GM21447 (cell line): ENCODE measurements at regions not wholly inside any gene's neighbourhood (a gene's known extent, or its start where the extent isn't known, plus 50 kb on each side); places are given as distances from the start of the nearest gene placed in this dataset.
A peak's percentile ranks its signal among the peaks of the same experiment; 100 is the strongest.
"Not testable (repeated sequence)": the region's sequence is repeated elsewhere in the genome, so short reads cannot be mapped to it uniquely, and the experiment has no call there.

Experiments used
- ATAC-seq: cut with Tn5 transposase; IDR thresholded peaks from one replicate; pipeline ENCODE4 v1.9.1; 2021; ENCODE audit not compliant: unreplicated experiment

DNA sequence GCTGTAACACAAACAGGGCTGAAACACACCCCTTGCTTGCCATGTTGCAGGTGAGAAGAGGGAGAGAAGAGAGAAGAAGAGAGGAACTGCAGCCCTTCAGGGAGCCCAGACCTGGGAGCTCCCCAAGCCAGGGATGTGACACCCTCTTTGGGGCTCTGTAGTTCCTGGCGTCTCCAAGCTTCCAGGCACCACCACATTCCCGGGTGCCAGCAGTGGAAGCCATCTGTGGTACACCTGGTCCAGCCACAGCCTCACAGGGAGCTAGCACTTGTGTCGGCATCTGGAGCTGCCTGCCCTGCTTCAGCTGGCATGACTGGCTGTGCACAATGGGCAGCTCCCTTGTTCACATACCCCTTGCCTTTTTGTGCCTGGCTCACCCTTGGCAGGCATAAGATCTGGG is 182.1 kb downstream of the DEPDC1B start:
- ATAC-seq, result no peak

GRCh38 chr5:60517094-60517694 is 182.8 kb downstream of the DEPDC1B start:
- ATAC-seq, result no peak

DNA sequence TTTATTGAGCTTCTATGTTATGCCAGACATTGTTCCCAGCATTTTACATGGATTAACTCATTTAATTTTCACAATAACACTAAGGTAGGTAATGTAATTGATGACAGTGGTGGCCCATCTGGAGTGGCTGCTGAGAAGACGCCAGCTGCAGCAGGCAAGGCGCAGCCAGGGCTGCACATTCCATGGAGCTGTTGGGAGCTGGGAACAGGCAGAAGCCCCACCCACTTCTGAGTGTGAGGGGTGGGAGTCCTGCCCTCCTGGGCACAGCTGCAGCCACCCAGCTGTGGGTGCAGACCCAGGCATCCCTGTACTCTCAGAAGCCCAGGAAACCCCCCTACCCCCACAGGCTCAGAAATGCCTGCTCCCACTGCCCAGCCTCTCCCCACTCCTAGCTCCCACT is 183.3 kb downstream of the DEPDC1B start:
- no peak for ATAC-seq

GRCh38 chr5:60514152-60514551 is 185.8 kb downstream of the DEPDC1B start:
- no peak for ATAC-seq

DNA sequence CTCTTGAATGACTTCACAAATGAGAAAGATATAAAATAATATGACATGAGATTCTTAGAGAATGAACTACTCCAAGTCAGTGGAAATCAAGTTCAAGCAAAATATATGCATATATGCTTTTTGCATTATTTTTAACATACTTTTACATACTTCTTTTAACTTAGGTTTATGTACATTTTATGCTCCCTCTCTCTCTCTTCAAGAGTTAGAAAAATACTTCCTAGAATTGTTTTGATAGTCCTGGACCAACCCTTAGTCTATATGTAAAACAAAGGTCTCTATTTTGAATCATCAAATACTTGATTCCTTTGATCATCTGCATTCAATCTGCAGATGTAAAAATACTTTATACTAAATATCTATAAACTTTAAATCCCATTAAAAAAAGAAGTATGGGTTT is 187.8 kb downstream of the DEPDC1B start:
- no peak for ATAC-seq

GRCh38 chr5:60510663-60511062 is 189.3 kb downstream of the DEPDC1B start:
- ATAC-seq, result no peak

GRCh38 chr5:60510049-60510448 is 189.9 kb downstream of the DEPDC1B start:
- no peak for ATAC-seq

DNA sequence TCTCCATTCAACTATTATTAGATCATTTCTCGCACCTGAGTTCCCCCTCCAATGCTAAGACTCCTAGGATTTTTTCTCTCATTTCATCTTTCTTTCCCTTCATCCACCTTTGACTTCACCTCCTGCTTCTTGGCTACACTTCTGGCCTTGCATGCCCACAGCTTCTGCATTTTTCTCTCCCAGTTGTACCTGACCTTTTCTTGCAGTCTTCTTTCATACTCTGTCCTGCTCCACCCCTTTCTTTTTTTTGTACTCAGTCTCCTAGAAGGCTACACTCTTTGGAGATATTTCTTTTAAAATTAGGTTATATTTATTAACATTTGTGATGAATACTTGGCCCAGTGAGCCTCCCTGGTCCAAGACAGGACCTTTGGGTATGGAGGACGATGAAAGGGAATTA is 190.4 kb downstream of the DEPDC1B start:
- no peak for ATAC-seq

DNA sequence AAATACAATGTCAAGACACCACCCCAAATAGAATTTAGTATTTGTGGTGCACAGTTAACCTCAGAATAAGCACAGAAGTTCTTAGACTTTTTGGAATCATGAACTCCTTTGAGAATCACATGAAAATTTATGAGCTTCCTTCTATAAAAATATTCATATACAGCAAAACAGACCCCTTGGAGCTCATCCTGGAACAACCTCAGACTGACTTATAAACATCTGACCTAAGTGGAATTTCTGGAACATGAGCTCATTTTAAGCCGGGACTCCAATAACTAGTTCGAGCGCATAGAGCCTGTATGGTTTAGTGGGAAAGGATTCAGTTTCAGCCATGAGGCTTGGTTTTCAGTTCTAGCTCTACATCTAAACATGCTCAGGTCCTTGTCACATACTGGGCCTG is 192.3 kb downstream of the DEPDC1B start:
- ATAC-seq, result no peak

GRCh38 chr5:60505373-60506171 is 194.4 kb downstream of the DEPDC1B start:
- ATAC-seq, result no peak

DNA sequence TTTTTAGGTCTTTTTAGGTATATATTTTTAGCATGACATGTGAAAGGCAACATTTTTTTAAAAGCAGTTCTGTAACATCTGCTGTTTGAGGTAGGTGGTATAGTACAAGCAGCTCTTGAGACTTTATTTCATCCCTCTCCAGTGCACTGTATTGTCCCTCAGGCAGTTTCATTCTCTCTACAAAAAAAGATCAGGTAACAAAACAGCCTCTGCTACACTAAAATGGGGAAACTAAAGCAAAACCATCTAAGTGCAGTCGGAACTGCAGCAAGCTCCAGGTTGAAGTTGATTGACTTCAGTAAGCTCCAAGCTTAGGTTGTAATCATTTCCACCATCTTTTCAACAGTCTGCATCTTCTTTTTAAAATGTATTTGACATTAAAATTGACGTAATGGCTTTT is 195.6 kb downstream of the DEPDC1B start:
- ATAC-seq, result peak; percentile 90

DNA sequence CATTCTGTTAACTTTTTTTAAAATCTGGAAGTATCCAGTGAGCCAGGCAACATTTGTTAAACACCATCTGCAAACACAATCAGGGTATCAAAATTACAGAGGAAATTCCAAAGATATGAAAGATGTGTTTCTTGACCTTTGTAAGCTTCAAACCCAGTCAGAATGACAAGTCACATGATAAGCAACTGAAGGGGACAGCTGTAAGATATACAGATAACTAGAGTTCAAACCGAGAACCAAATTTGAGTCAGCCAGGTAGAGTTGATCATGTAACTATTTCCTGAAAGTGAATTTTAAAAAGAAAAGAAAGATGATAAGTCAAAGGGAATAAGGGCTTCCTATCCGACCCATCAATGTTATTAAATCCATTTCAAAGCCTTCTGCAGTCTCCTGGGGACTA is 196.2 kb downstream of the DEPDC1B start:
- peak; percentile 84 for ATAC-seq

GRCh38 chr5:60497706-60498500 is 202.1 kb downstream of the DEPDC1B start:
- no peak for ATAC-seq

DNA sequence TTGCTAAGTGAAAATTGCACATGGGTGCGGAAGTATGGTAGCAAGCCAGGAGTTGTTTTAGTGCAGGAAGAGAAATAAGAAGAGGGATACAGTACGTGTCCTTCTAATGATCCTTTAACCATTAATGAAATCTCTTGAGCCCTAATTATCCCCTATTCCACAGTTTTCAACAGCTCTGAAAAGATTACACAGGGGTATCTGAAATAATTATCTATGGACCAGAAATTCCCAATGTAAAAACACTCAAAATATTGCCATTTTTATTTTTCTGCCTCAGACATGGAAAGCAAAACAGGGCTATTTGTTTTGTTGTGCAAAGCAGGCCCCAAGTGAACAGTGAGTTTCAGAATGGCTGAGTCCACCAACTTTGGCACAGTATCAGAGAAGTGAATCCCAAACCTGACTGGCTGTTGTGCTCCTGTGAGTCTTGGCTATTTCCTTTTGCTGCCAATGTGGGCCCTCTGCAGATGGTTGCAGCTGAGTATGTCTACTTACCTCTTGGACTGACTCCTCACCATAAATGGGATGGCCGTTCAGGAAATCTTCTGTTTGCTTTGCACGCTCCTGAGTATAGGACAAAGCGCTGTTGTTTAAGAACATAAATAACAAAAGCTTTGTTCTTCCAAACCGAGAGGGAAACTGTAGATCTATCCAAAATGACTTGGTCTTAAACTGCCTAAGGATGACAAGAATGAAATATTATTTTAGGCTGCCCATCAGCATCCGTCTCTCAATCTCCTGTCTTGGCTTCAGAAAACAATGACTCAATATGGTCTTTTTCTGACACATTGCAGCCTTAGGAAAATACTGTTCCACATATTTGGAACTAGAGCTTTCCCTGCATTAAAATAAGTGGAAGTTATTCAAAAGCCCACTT is 204.1 kb downstream of the DEPDC1B start:
- ATAC-seq, result no peak

DNA sequence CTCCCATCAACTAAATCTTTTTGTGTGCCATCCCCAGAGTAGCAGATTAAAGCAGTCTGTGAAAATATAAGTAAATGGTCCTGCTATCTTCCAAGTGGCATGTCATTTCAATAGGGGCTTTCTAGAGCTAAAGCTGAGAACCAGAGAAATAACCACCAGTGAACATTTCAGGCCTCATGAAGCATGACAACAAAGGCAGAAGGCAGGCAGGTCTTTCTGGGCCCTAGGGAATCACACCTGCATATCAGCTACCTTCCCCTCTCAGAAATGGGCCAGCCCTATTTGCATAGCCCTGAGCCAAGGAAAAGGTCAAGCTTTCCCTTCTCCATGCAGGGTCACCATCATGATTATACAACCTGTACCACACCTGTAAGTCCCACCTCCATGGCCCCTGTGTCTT is 205.3 kb downstream of the DEPDC1B start:
- peak; percentile 82 for ATAC-seq

DNA sequence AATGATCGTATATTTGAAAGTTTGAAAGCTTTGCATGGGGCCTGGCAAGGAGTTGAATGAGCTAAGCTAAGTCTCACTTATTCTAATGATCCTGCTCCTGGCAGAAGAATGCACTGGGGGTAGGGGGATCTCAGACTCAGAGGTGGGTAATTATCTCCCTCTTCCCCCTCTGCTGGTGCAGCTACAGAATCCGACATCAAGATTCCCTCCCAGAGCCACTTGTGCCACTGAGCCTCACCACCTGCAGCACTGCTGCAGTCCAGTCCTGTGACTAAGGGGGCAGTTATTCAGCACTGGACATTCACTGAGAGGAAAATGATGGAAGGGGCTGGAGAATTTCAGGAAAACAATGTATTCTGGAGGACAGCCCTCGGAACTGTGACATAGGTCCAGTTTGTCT is 205.8 kb downstream of the DEPDC1B start:
- ATAC-seq, result no peak

DNA sequence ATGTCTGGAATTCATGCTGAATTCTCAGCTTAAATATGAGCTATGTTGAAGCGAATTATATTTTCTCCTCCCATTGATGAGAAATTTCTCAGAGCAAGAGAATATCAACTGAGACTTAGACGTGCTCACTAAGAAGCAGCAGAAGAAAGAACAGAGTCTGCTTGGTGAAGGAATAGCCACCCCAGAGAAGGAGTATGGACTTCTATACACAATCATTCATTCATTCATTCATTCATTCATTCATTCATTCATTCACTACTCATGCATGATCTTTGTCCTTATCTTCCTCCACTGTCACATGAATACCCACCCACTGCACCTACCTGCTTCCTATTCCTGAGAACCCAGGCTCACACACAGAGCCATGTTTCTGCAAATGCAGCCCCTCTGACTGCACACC is 206.6 kb downstream of the DEPDC1B start:
- no peak for ATAC-seq

GRCh38 chr5:60492958-60493357 is 207.0 kb downstream of the DEPDC1B start:
- no peak for ATAC-seq

GRCh38 chr5:60492358-60492757 is 207.6 kb downstream of the DEPDC1B start:
- not testable (repeated sequence) for ATAC-seq

GRCh38 chr5:60490597-60491166 is 209.3 kb downstream of the DEPDC1B start:
- no peak for ATAC-seq

GRCh38 chr5:60489856-60490255 is 210.1 kb downstream of the DEPDC1B start:
- ATAC-seq, result no peak
